T-helper 17 cell (primary cell): ENCODE measurements at regions not wholly inside any gene's neighbourhood (a gene's known extent, or its start where the extent isn't known, plus 50 kb on each side); places are given as distances from the start of the nearest gene placed in this dataset.

Source experiments
- ATAC-seq: fragments of 150-1000 bp; cut with Tn5 transposase; 2 replicates; pipeline ENCODE4 v1.10.0; 2021; ENCODE audit warnings: mild to moderate bottlenecking, moderate library complexity
- DNase-seq, 3 donors: peaks; one replicate each; pipeline versions ENCODE4 v3.0.0 to v3.0.0-alpha.2; 2020 to 2021
- H3K9me3 ChIP-seq: one replicate; pipeline ENCODE4 v1.7.0; 2013; ENCODE audit warnings: low read length, mild to moderate bottlenecking; ENCODE audit not compliant: control insufficient read depth, poor library complexity, severe bottlenecking
- H3K27ac Mint-ChIP-seq: one replicate; pipeline ENCODE4 v1.8.0; 2022; ENCODE audit warnings: mild to moderate bottlenecking, moderate library complexity, mixed read lengths
- H3K27me3 Mint-ChIP-seq: one replicate; pipeline ENCODE4 v1.8.0; 2022; ENCODE audit warnings: mixed read lengths
- H3K36me3 Mint-ChIP-seq: one replicate; pipeline ENCODE4 v1.8.0; 2022; ENCODE audit warnings: low read depth, mixed read lengths
- H3K4me1 Mint-ChIP-seq: one replicate; pipeline ENCODE4 v1.8.0; 2022; ENCODE audit warnings: mild to moderate bottlenecking, mixed read lengths
- H3K4me3 Mint-ChIP-seq: one replicate; pipeline ENCODE4 v1.8.0; 2022; ENCODE audit warnings: mild to moderate bottlenecking, moderate library complexity, mixed read lengths

DNA sequence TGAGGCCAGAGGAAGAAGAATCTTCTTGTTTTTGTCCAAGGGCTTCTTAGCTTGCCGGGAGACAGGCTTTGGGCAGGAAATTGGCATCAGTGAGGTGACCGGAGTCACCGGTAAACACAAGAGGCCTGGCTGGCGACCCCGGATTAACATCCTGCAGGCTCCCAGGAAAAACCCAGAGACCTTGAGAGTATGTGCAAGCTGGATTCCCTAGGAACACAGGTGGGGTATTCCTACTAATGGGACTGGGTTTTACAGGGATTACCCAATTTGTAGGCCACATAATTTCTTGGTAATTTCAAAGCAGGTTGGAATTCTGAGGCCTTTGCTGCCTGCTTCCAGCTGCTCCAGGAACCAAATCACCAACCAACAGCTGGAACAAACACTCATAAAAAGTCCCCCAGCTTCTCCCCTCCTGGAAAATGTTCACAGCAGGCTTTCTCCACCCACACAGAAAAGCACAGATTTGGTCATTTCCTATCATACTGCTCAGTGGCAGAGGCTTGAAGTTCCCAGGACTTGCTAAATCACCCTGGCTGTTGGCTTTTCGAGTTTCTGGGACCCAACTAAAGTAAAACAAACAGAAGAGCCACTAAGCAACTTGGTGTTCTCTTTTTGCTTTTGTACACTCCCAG is 258.8 kb downstream of the IRF8 start:
- Mint-ChIP-seq H3K27ac (no peak overlapping the region), H3K4me3 (no peak overlapping the region), H3K36me3 (no peaks in the 10 kb centered on the region), H3K27me3 (peaks cover 15% of the 10 kb centered on the region), H3K4me1 (no peaks in the 10 kb centered on the region)
- no peaks in the 10 kb centered on the region for H3K9me3 ChIP-seq
- no peak for DNase-seq
- ATAC-seq = no peak

DNA sequence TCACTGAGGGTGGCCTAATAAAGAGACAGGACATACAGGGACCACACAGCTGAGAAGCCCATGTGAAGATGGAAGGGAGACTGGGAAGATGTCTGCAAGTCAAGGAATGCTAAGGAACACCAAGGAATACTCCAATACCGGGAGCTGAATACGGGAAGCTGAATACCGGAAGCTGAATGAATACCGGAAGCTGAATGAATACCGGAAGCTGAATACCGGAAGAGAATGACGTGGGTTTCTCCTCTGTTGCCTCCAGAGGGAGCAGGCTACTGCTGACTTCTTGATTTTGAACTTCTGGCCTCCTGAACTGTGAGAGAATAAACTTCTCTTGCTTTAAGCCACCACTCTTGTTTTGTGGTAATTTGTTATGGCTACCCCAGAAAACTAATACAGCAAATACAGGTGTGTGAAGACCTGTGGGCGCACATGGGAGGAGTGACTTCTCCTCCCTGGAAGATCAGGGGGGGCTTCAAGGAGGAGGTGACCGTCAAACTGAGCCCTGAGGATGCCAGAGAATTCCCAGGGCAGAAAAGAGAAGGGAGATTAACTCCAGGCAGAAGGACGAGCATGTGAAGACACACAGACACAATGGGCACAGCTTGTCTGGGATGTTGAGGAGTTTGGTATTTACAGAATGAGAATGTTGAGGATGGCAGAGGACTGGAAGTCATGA is 259.9 kb downstream of the IRF8 start:
- Mint-ChIP-seq H3K4me3 (no peak overlapping the region), H3K4me1 (no peaks in the 10 kb centered on the region), H3K36me3 (no peaks in the 10 kb centered on the region), H3K27me3 (peaks cover 9% of the 10 kb centered on the region), H3K27ac (no peak overlapping the region)
- no peaks in the 10 kb centered on the region for H3K9me3 ChIP-seq
- DNase-seq (no peak), ATAC-seq (no peak)

DNA sequence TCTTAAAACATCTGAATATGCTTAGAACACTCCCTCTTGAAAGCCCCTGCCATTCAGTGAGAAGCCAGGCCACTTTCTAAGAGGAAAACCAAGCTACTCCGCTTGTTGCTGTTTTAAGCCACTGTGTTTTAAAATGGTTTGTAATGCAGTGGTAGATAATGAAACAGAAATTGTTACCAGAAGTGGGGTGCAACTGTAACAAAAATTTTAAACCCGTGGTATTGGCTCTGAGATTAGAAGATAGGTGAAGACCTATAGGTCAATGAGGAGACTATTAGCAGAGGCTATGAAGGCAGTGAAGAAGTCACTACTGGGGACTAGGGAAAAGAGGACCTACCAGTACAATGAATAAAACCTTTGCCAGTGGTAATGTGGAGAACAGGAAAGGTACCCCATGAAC is 266.5 kb downstream of the IRF8 start:
- Mint-ChIP-seq H3K4me1 (no peaks in the 10 kb centered on the region), H3K27me3 (peaks cover 12% of the 10 kb centered on the region), H3K36me3 (no peaks in the 10 kb centered on the region), H3K27ac (no peak overlapping the region), H3K4me3 (no peak overlapping the region)
- ATAC-seq (no peak), DNase-seq (no peak)
- H3K9me3 ChIP-seq = no peaks in the 10 kb centered on the region

DNA sequence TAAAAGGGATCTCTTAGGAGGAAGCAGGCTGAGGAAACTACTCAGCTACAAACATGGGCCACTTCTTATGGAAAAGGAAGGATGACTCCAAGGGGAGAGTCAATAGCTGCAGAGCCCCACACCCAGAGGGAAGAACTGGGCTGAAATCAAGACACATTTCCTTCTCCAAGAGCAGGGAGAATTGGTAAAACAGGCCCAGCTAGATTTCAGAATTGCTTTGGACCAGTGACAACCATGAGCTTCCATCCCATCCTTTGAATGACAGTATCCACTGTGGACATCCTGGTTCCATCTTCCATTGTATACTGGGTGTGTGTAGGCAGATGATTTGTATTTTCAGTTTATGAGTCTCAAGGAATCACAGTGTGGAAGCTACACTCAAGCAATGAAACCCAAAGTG is 267.5 kb downstream of the IRF8 start:
- Mint-ChIP-seq H3K27ac (no peak overlapping the region), H3K27me3 (peaks cover 12% of the 10 kb centered on the region), H3K36me3 (no peaks in the 10 kb centered on the region), H3K4me3 (no peak overlapping the region), H3K4me1 (no peaks in the 10 kb centered on the region)
- no peak for ATAC-seq
- no peak for DNase-seq
- no peaks in the 10 kb centered on the region for H3K9me3 ChIP-seq

DNA sequence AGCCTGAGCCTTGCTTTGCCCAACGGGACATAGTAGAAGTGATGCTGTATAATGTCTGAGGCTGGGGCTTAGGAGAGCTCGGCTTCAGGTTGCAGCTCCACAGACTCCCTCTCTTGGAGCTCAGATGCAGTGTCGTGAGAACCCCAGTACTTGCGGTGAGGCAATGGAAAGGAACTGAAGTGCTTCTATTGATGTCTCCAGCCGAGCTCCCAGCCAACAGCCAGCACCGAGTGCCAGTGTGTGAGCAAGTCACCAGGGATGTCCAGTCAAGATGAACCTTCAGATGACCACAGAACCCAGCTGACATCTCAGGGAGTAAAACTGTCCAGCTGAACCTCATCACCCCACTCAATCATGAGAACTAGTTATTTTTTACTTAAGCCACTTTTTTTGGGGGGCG is 268.1 kb downstream of the IRF8 start:
- no peaks in the 10 kb centered on the region for H3K9me3 ChIP-seq
- H3K36me3 Mint-ChIP-seq = no peaks in the 10 kb centered on the region
- H3K4me3 Mint-ChIP-seq = no peak overlapping the region
- no peak for DNase-seq
- H3K4me1 Mint-ChIP-seq = no peaks in the 10 kb centered on the region
- ATAC-seq = no peak
- H3K27me3 Mint-ChIP-seq = peaks cover 12% of the 10 kb centered on the region
- H3K27ac Mint-ChIP-seq = no peak overlapping the region

DNA sequence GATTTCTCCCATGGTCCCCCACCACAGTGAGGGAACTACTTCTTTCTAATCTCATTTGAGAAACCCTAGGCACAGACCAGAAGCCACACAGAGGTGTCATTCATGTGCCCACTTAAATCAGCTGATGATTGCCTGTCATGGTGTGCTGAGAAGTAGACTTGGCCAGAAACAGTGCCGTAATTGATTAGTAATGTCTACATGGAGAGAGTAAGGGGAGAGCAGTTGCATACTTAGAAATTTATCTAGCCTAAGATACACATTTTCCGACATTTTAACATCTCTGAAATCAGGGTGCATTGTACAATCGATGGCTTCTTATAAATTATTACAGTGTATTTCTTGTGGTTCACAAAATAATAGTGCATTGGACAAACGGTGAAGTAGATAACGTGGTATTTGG is 271.8 kb downstream of the IRF8 start:
- no peaks in the 10 kb centered on the region for H3K9me3 ChIP-seq
- Mint-ChIP-seq H3K27me3 (peaks cover 37% of the 10 kb centered on the region), H3K36me3 (no peaks in the 10 kb centered on the region), H3K27ac (no peak overlapping the region), H3K4me1 (no peaks in the 10 kb centered on the region), H3K4me3 (no peak overlapping the region)
- DNase-seq (no peak), ATAC-seq (no peak)

DNA sequence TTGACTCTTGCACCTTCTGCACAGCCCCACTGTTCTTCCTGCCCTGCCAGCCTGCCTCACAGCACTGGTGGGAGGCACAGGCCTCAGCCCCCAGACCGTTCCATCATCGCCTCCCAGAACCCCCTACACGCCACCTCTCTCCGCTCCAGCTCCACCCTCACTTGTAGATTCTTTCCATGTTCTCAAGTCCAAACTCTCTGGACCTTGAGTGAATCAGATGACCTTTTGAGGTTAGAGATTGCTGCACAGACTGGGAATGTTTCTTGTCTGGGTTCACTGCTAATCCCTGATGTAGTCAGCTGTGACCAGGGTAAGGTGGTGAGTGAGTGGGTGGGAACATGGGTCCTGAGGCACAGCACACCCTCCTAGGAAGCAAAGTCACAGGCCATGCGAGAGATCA is 272.4 kb downstream of the IRF8 start:
- Mint-ChIP-seq H3K27ac (no peak overlapping the region), H3K36me3 (no peaks in the 10 kb centered on the region), H3K4me3 (no peak overlapping the region), H3K27me3 (peaks cover 37% of the 10 kb centered on the region), H3K4me1 (no peaks in the 10 kb centered on the region)
- no peak for DNase-seq
- no peaks in the 10 kb centered on the region for H3K9me3 ChIP-seq
- no peak for ATAC-seq

DNA sequence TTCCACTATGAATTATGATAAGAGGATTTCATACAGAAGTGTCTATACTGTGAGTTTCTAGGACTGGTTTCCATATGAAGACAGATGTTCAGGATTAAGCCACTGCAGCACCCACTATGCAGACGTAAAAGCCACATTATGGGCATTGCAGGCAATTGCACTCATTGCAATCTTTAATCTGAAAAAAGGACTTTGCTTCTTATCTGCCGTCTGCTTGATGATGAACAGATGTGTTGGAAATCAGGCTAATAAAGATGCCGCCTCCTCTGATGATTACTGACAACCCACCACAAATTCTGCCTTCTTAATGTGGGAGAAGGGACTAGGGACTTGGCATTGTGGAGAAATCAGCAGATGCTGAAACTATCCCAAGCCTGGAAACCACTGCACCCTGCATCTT is 276.9 kb downstream of the IRF8 start:
- DNase-seq (no peak), ATAC-seq (no peak)
- Mint-ChIP-seq H3K36me3 (no peaks in the 10 kb centered on the region), H3K4me3 (no peak overlapping the region), H3K4me1 (no peaks in the 10 kb centered on the region), H3K27me3 (peaks cover 26% of the 10 kb centered on the region), H3K27ac (no peak overlapping the region)
- no peaks in the 10 kb centered on the region for H3K9me3 ChIP-seq

DNA sequence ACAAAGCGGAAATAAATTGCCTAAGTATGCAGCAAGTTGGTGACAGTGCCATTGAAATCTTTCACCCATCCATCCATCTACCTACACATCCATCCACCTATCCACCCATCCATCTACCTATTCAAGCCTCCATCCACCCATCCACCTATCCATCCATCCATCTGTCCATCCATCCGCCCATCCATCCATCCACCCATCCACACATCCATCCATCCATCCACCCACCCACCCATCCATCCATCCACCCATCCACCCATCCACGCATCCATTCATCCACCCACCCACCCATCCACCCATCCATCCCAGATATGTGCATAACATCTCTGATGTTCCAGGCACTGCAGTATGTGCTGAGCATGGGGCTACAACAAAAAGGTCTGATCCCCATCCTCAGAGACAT is 277.5 kb downstream of the IRF8 start:
- H3K27ac Mint-ChIP-seq = no peak overlapping the region
- peaks cover 2% of the 10 kb centered on the region for H3K9me3 ChIP-seq
- DNase-seq (no peak), ATAC-seq (no peak)
- no peaks in the 10 kb centered on the region for H3K4me1 Mint-ChIP-seq
- H3K36me3 Mint-ChIP-seq = no peaks in the 10 kb centered on the region
- H3K4me3 Mint-ChIP-seq = no peak overlapping the region
- H3K27me3 Mint-ChIP-seq = peaks cover 26% of the 10 kb centered on the region

DNA sequence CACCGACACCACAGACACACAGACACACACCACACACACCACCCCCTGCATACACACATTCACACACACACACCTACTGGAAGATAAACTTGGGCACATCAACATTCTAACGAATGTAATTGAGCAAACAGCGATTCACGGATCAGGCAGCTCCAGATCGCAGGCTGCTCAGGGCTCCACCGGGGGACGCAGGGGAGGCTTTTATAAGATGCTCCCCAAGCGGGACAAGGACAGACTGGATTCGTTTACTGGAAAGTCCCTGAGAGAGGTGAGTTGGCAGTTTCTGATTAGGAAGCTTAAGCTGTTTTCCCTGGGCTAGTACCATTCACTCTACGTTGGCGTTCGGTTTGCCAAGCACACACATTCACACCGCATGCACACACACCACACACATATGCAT is 281.3 kb downstream of the IRF8 start:
- DNase-seq (no peak), ATAC-seq (no peak)
- no peaks in the 10 kb centered on the region for H3K4me1 Mint-ChIP-seq
- H3K27me3 Mint-ChIP-seq = no peaks in the 10 kb centered on the region
- H3K27ac Mint-ChIP-seq = no peak overlapping the region
- H3K36me3 Mint-ChIP-seq = no peaks in the 10 kb centered on the region
- H3K4me3 Mint-ChIP-seq = no peak overlapping the region
- peaks cover 3% of the 10 kb centered on the region for H3K9me3 ChIP-seq

DNA sequence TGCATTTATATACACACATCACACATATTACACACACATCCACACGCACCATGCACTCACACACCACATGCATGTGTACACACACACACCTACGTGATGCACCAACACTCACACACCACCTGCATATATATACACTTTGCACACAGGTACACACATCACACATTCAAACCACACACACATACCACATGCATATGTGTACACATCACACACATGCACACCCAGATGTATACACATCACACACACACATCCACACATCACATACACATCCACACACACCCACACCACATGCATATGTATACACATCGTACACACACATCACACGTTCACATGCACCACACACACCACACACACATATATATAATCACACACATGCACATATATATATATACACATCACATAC is 281.8 kb downstream of the IRF8 start:
- no peaks in the 10 kb centered on the region for H3K4me1 Mint-ChIP-seq
- no peaks in the 10 kb centered on the region for H3K27me3 Mint-ChIP-seq
- no peak overlapping the region for H3K4me3 Mint-ChIP-seq
- DNase-seq = no peak
- H3K9me3 ChIP-seq = peaks cover 3% of the 10 kb centered on the region
- no peaks in the 10 kb centered on the region for H3K36me3 Mint-ChIP-seq
- ATAC-seq = no peak
- no peak overlapping the region for H3K27ac Mint-ChIP-seq

DNA sequence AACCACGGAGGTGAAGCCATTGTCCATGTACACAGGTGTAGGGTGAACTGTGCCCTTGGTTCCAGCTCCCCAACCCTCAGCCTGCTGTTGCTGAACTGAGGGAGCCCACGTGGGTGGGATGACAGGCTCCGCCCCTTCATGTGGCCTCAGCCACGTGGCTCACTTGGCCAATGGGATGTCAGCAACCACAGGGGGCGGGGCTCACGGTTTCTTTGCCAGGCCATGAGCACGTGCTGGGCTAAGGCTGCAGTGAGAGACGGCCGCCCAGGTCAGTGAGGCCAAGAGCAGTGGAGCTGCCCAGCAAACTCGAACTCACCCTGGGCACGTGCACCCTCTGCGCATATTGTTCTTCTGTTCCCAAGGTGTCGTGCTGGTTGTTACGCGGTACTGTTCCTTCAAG is 282.6 kb downstream of the IRF8 start:
- Mint-ChIP-seq H3K4me1 (no peaks in the 10 kb centered on the region), H3K27me3 (no peaks in the 10 kb centered on the region), H3K36me3 (no peaks in the 10 kb centered on the region), H3K4me3 (no peak overlapping the region), H3K27ac (no peak overlapping the region)
- H3K9me3 ChIP-seq = peaks cover 3% of the 10 kb centered on the region
- DNase-seq = no peak
- no peak for ATAC-seq

DNA sequence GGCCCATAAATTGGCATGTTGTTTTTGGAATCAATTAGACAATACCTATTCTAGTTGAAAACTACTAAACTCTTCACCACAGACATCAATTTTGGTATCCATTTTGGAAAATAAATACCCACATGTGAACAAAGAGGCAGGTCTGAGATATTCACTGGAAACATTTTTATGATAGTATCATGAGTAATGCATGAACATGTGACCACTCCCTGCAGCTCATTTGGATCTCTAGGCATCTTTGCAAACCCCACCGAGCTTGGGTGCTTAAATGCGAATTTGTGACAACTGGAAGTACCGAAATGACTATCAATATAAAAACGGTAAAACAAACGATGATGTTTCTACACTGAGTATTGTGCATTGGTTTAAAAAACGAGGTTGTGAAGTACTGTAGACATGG is 285.2 kb downstream of the IRF8 start:
- H3K4me3 Mint-ChIP-seq = no peak overlapping the region
- peaks cover 12% of the 10 kb centered on the region for H3K27me3 Mint-ChIP-seq
- ATAC-seq (no peak), DNase-seq (no peak)
- no peaks in the 10 kb centered on the region for H3K4me1 Mint-ChIP-seq
- no peak overlapping the region for H3K27ac Mint-ChIP-seq
- H3K9me3 ChIP-seq = peaks cover 3% of the 10 kb centered on the region
- no peaks in the 10 kb centered on the region for H3K36me3 Mint-ChIP-seq

DNA sequence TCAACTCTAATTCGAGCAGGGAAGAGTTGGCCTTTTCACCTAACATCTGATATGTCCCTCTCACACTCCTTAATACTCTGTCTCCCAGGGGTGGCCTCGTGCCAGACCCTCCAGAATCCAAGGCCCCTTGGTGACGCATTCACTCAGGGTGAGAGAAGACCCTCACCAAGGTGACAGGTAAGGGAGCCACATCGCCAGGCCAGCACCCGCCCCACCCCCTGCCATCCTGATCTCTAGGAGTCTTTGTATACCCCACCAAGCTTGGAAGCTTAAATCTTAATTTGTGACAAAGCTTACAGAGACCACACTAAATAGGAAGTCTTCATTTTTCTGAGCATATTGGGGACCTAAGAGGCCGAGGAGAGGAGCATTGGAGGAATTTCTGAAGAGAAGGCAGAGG is 286.1 kb downstream of the IRF8 start:
- DNase-seq (no peak), ATAC-seq (no peak)
- no peak overlapping the region for H3K4me3 Mint-ChIP-seq
- H3K36me3 Mint-ChIP-seq = no peaks in the 10 kb centered on the region
- H3K4me1 Mint-ChIP-seq = no peaks in the 10 kb centered on the region
- H3K27ac Mint-ChIP-seq = no peak overlapping the region
- peaks cover 3% of the 10 kb centered on the region for H3K9me3 ChIP-seq
- H3K27me3 Mint-ChIP-seq = peaks cover 19% of the 10 kb centered on the region
